ENCODE measurements at regions not wholly inside any gene's neighbourhood (a gene's known extent, or its start where the extent isn't known, plus 50 kb on each side); places are given as distances from the start of the nearest gene placed in this dataset.

- no peak overlapping the region for H3K4me3 ChIP-seq (ENCODE audit: control insufficient read depth in 2 of 3, extremely low read depth in 1 of 3, insufficient read depth in 2 of 3, low read depth in 1 of 3, low read length in 3 of 3)
- FAIRE-seq: no peak
Measured at GRCh38 chr9:134221273-134222017, 57.1 kb upstream of the RNU6ATAC start.

GRCh38 chr9:134222018-134222573, 57.7 kb upstream of the RNU6ATAC start:
- dilution Hi-C loops (cut with MboI; ENCODE audit: extremely low pct_ligation_motif_present, low sequenced_read_pairs): no loop called here
- DNase-seq (ENCODE audit: low read depth, low spot score): no peak
- H4K20me1 ChIP-seq (ENCODE audit: control insufficient read depth, extremely low read depth, insufficient read depth, low read length): no peaks in the 10 kb centered on the region

More at GRCh38 chr9:134221273-134222017, 57.1 kb upstream of the RNU6ATAC start:
- Histone ChIP-seq H3K9me1 (ENCODE audit: control insufficient read depth, extremely low read depth, insufficient read depth, low read length) (no peaks in the 10 kb centered on the region), H3K4me1 (ENCODE audit: control insufficient read depth, extremely low read depth, insufficient read depth, low read length) (peaks cover 5% of the 10 kb centered on the region), H3K27me3 (ENCODE audit: control insufficient read depth, extremely low read depth, insufficient read depth, low read length) (peaks cover 14% of the 10 kb centered on the region), H3K79me2 (ENCODE audit: control insufficient read depth, insufficient read depth, low read length) (no peaks in the 10 kb centered on the region), H3K36me3 (ENCODE audit: control insufficient read depth in 2 of 2, extremely low read depth in 1 of 2, insufficient read depth in 2 of 2, low read length in 2 of 2) (no peaks in the 10 kb centered on the region), H3K9ac (ENCODE audit: control insufficient read depth, extremely low read depth, insufficient read depth, low read length) (no peak overlapping the region), H3K4me2 (ENCODE audit: control insufficient read depth, extremely low read depth, insufficient read depth, low read depth, low read length) (peak overlapping the region; percentile 33), H2AFZ (ENCODE audit: control insufficient read depth, low read length) (no peak overlapping the region), H3K9me3 (ENCODE audit: control insufficient read depth, low read depth, low read length) (no peaks in the 10 kb centered on the region), H4K20me1 (ENCODE audit: control insufficient read depth, extremely low read depth, insufficient read depth, low read length) (no peaks in the 10 kb centered on the region), H3K27ac (ENCODE audit: control insufficient read depth, insufficient read depth, low read length) (no peak overlapping the region)
- TF ChIP-seq CTCF (optimal IDR thresholded peaks at IDR 0.05 in 1 of 3, IDR thresholded peaks at IDR 0.05 in 1 of 3, conservative IDR thresholded peaks at IDR 0.05 in 1 of 3; ENCODE audit: extremely low read depth in 1 of 3, insufficient read depth in 2 of 3, low read length in 3 of 3): no peak
- no peak for TF ChIP-seq EZH2 (IDR thresholded peaks at IDR 0.05; ENCODE audit: low read length)
- dilution Hi-C loops (cut with MboI; ENCODE audit: extremely low pct_ligation_motif_present, low sequenced_read_pairs): no loop called here
- DNase-seq (ENCODE audit: low read depth, low spot score): no peak

More at GRCh38 chr9:134222018-134222573, 57.7 kb upstream of the RNU6ATAC start:
- no peaks in the 10 kb centered on the region for H3K36me3 ChIP-seq (ENCODE audit: control insufficient read depth in 2 of 2, extremely low read depth in 1 of 2, insufficient read depth in 2 of 2, low read length in 2 of 2)
- H3K79me2 ChIP-seq (ENCODE audit: control insufficient read depth, insufficient read depth, low read length): no peaks in the 10 kb centered on the region
- no peaks in the 10 kb centered on the region for H3K9me3 ChIP-seq (ENCODE audit: control insufficient read depth, low read depth, low read length)
- no peak overlapping the region for H2AFZ ChIP-seq (ENCODE audit: control insufficient read depth, low read length)
- no peak overlapping the region for H3K9ac ChIP-seq (ENCODE audit: control insufficient read depth, extremely low read depth, insufficient read depth, low read length)
- no peak for TF ChIP-seq EZH2 (IDR thresholded peaks at IDR 0.05; ENCODE audit: low read length)
- FAIRE-seq: peak; percentile 57
- H3K4me3 ChIP-seq (ENCODE audit: control insufficient read depth in 2 of 3, extremely low read depth in 1 of 3, insufficient read depth in 2 of 3, low read depth in 1 of 3, low read length in 3 of 3): no peak overlapping the region
- H3K9me1 ChIP-seq (ENCODE audit: control insufficient read depth, extremely low read depth, insufficient read depth, low read length): no peaks in the 10 kb centered on the region
- peaks cover 15% of the 10 kb centered on the region for H3K27me3 ChIP-seq (ENCODE audit: control insufficient read depth, extremely low read depth, insufficient read depth, low read length)
- peak overlapping the region; percentile 33 for H3K4me2 ChIP-seq (ENCODE audit: control insufficient read depth, extremely low read depth, insufficient read depth, low read depth, low read length)
- no peak overlapping the region for H3K27ac ChIP-seq (ENCODE audit: control insufficient read depth, insufficient read depth, low read length)
- peaks cover 5% of the 10 kb centered on the region for H3K4me1 ChIP-seq (ENCODE audit: control insufficient read depth, extremely low read depth, insufficient read depth, low read length)

All from keratinocyte (primary cell).